ENCODE measurements at regions not wholly inside any gene's neighbourhood (a gene's known extent, or its start where the extent isn't known, plus 50 kb on each side); places are given as distances from the start of the nearest gene placed in this dataset.
A peak's percentile ranks its signal among the peaks of the same experiment; 100 is the strongest.
"Not testable (repeated sequence)": the region's sequence is repeated elsewhere in the genome, so short reads cannot be mapped to it uniquely, and the experiment has no call there.

- DNase-seq, result no peak
Observed at GRCh38 chr9:17083258-17083657, 51.6 kb upstream of the CNTLN start.

- DNase-seq, result no peak
Observed at GRCh38 chr9:17082343-17083064, 52.3 kb upstream of the CNTLN start.

- no peak for DNase-seq
Observed at GRCh38 chr9:17081814-17082213, 53.0 kb upstream of the CNTLN start.

GRCh38 chr9:17081351-17081750, 53.5 kb upstream of the CNTLN start:
- no peak for DNase-seq

- no peak for DNase-seq
Observed at GRCh38 chr9:17075758-17076485, 58.9 kb upstream of the CNTLN start.

- DNase-seq, result no peak
Observed at GRCh38 chr9:17075146-17075757, 59.6 kb upstream of the CNTLN start.

GRCh38 chr9:17072563-17072962, 62.3 kb upstream of the CNTLN start:
- not testable (repeated sequence) for DNase-seq

- no peak for DNase-seq
Observed at GRCh38 chr9:17068671-17069070, 66.2 kb upstream of the CNTLN start.

- DNase-seq, result no peak
Observed at GRCh38 chr9:17065062-17065461, 69.8 kb upstream of the CNTLN start.

GRCh38 chr9:17064558-17064957, 70.3 kb upstream of the CNTLN start:
- no peak for DNase-seq

- peak; percentile 64 for DNase-seq
Observed at GRCh38 chr9:17063535-17064135, 71.2 kb upstream of the CNTLN start.

GRCh38 chr9:17062497-17062896, 72.3 kb upstream of the CNTLN start:
- DNase-seq, result no peak

GRCh38 chr9:17060450-17060849, 74.4 kb upstream of the CNTLN start:
- no peak for DNase-seq

- DNase-seq, result no peak
Observed at GRCh38 chr9:17059465-17059864, 75.4 kb upstream of the CNTLN start.

- no peak for DNase-seq
Observed at GRCh38 chr9:17057729-17058128, 77.1 kb upstream of the CNTLN start.

- no peak for DNase-seq
Observed at GRCh38 chr9:17052626-17053025, 82.2 kb upstream of the CNTLN start.

GRCh38 chr9:17045381-17045940, 89.4 kb upstream of the CNTLN start:
- DNase-seq, result no peak

GRCh38 chr9:17031546-17031945, 103.3 kb upstream of the CNTLN start:
- no peak for DNase-seq

- no peak for DNase-seq
Observed at GRCh38 chr9:17025281-17025680, 109.6 kb upstream of the CNTLN start.

- no peak for DNase-seq
Observed at GRCh38 chr9:17024129-17024528, 110.7 kb upstream of the CNTLN start.

GRCh38 chr9:17021387-17021970, 113.4 kb upstream of the CNTLN start:
- no peak for DNase-seq

GRCh38 chr9:17019398-17019797, 115.4 kb upstream of the CNTLN start:
- DNase-seq, result no peak
